HG03378 (cell line): ENCODE measurements at regions not wholly inside any gene's neighbourhood (a gene's known extent, or its start where the extent isn't known, plus 50 kb on each side); places are given as distances from the start of the nearest gene placed in this dataset.

ENCODE experiments used
- ATAC-seq: cut with Tn5 transposase; IDR thresholded peaks from one replicate; pipeline ENCODE4 v1.9.1; 2021; ENCODE audit warnings: mild to moderate bottlenecking, moderate library complexity; ENCODE audit not compliant: unreplicated experiment

DNA sequence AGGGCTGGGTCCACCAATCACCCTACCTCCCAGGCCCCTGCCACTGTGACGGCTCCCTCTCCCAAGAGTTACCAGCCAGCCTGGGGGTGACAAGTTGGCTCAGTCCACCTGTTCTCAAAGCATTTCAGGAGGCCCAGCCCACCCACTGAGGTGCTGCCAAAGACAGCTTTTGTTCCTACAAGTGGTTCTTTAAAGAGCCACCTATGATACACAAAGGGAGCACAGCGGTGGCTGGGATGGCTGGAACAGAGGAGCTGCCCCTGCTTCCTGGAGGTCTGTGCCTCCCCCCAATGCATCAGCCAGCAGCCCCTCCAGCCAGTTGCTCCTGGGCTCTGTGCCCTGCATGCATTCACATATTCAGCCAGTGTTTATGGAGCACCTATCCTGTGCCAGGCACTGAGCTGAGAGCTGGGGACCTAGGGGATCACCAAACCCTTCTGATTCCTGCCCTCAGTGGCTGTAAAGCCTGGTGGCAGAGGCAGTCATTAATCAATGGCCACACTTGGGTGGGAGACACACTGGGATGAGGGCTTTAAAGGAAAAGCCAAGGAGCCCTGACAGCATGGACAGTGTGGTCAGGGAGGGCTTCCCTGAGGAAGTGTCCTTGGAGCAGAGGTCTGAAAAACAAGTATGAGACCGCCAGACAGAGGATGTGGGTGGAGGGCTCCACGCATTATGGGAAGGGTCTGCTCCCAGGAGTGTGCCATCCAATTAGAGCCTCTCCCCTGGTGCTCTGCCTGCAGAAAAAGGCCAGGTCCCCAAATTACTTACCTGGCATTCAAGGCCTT lies 107.1 kb upstream of the LINGO1 start:
- ATAC-seq: no peak

DNA sequence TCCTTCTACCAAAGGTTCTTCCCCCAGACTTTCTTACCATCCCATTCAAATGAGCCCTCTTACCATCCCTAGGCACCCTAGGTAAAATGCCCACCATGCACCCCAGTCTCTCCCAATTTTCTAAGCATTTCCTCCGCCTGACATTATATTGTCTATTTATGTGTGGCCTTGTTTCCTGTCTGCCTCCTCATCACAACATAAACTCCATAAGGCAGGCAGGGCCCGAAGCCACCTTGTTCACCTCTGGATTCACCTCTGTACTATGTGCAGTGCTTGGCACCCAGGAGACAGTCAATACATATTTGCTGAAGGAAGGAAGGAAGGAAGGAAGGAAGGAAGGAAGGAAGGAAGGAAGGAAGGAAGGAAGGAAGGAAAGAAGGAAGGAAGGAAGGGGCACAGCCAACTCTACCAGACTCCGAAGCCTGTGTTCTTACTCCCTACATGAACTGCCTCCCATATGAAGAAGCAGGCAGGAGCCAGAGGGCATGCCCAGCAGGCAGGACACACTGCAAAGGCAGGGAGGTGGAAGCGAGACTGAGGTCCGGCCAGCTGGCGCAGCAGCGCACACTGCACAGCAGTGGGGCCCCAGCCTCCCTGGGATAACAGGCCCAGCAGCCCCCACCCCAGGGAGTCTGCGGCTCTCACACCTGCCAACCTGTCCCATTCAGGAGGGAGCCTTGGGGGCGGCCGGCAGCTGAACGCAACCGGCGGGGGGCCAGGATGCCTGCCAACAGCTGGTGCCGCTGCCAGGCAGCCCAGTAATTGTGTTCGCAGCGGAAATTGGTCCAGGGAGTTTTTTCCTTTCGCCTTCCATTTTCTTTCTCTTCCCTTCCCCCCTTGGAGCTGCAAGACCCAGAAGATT lies 106.0 kb upstream of the LINGO1 start:
- no peak for ATAC-seq

DNA sequence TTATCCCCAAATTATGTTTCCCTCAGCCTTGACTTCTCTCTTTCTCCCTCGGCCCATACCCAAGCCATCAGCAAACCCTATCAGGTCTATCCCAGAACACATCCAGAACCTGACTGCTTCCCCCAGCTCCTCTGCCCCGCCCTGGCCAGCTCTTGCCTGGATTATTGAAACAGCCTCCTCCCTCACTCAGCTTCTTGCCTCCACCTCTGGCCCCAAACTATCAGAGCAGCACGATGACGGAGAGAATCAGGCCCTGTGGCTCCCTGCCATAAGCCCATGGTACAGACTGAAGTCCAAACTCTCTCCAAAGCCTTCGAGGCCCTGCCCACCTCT lies 105.3 kb upstream of the LINGO1 start:
- no peak for ATAC-seq

GRCh38 chr15:77737238-77738037 lies 104.7 kb upstream of the LINGO1 start:
- no peak for ATAC-seq

DNA sequence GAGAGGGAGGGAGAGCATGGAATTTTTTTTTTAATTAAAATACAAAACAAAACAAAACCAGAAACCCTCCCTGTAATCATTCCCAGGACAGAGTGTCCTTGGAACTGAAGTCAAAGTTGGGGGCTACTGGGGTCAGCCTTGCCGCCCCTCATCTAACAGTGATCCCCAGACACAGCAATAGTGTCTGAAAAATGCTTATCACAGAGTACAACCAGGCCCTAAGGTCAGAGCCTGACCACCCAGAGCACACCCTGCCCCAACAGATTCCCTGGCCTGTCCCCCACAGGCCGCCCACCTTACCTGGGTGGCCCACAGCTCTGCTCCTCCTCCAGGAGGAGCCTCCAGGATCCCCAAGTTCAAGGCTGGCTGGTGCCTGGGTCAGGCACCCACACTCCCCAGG lies 101.6 kb upstream of the LINGO1 start:
- no peak for ATAC-seq

DNA sequence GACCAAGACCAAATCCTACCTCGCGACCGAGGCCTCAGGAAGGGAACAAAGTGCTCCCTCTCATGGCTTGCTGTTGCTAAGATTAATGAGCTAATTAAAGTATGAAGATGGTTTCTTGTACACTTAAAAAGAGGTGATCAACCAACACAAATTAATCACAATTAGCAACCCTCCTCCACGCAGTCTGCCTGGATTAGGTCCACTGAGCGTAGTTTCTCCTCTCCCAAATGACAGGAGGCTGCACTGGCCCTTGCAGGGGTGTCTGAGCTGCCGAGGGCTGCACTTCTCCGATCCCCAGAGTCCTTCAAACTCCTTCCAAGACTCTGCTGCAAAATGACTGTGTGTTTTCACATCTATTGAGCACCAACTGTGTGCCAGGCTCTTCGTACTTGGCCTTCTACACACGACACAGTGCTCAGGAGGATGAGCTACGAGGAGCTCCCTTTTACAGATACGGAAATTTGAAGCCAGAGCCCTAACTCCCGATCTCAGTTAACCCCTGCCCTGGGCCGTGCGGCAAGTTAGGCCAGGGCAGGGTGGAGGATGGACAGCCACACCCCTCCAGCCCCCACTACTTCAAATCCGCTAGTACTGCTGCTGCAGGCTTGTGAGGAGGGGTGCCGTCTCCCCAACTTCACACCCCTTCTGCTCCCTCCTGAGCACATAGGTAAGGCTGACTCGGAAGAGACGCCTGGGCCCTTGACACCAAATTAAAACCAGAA lies 101.0 kb upstream of the LINGO1 start:
- ATAC-seq: no peak

GRCh38 chr15:77732514-77733335 lies 100.0 kb upstream of the LINGO1 start:
- ATAC-seq: no peak

DNA sequence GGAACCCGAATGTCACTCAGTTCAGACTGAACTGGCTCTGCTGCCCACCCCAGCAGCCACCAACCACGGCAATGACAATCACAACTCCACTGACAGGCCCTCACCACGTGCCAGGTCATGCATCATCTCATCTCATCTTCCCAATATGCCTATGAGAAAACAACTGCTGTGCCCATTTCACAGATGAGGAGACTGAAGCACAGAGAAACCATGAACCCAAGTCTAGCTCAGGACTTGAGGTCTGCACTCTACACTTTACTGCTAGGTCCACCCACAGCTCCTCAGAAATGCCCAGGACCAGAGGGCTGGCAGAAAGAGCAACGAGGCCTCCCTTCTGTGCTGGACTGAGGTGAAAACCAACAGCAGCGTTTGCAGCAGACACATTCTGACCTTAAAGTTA lies 99.2 kb upstream of the LINGO1 start:
- no peak for ATAC-seq

DNA sequence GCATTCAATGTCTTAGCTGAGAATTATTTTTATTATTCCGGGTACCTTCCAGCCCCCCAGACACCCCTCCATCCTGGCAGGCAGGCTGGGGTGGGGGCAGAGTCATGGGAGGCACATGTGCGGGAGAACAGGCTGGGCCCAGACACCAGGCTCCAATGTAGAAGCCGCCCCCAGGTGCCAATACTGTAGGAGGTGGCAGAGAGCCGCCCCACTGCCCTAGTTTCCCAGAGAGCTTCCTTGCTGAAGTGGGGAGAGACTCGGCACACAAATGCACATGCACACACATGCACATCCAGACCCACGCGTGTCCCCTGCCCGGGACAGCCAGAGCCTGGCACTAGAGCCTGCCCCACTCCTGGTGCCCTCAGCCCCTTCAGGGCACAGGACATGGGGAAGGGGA lies 98.4 kb upstream of the LINGO1 start:
- ATAC-seq: no peak

GRCh38 chr15:77727635-77728304 lies 95.1 kb upstream of the LINGO1 start:
- ATAC-seq: no peak

DNA sequence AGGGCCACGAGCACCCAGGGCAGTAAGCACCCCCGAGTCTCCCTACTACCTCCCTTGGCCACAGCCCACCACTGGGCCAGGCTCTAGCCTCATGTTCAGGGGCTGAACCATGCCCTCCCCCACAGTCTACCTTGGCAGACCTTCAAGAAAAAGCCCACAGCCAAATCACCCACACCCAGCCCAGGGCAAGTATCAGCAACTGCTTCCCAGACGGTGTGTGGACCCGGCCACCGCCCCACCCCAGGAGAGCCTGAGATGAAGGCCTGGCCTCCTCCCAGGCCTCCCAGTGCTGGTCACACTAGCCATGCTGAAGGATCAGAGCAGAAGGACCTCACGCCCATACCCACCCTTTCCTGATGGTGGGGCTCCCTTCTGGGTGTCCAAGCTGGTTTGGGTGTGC lies 92.0 kb upstream of the LINGO1 start:
- no peak for ATAC-seq

- ATAC-seq: no peak
Observed at GRCh38 chr15:77723756-77724155, 91.0 kb upstream of the LINGO1 start.

DNA sequence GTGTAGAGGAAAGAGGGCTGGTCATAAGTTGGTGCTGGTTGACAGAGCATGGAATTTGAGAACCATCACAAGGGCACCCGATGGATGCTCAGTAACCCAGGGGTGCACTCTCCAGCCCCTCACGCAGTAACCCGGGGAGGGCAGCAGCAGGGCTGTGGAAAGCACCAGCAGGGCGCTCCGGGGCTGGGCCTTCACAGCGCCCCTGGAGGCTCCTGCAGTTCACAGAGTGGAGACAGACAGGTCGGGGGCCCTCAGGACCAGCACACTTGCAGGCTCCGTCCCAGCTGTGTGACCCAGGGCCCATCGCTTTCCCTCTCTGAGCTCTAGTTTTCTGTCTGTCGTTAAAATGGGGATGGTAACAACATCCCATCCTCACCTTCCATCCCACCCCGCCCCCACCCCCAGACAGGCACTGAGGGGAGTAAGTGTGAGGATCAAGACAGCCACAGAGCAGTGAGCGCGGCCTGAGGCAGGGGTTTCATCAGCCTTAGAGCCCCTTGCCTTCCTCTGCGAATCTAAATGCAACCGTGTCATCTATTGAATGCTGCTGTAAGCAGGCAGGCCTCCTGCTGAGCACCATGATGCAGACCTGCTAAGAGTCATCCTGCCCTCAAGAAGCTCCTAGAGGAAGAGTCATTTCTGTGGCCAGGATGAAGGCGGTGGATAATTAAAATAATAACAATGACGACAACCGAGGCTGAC lies 90.2 kb upstream of the LINGO1 start:
- no peak for ATAC-seq

- no peak for ATAC-seq
Observed at GRCh38 chr15:77721963-77722362, 89.3 kb upstream of the LINGO1 start.

- no peak for ATAC-seq
Observed at GRCh38 chr15:77720655-77721054, 87.9 kb upstream of the LINGO1 start.

- ATAC-seq: no peak
Observed at GRCh38 chr15:77720173-77720572, 87.5 kb upstream of the LINGO1 start.

GRCh38 chr15:77719450-77719849 lies 86.7 kb upstream of the LINGO1 start:
- no peak for ATAC-seq

GRCh38 chr15:77717333-77717990 lies 84.8 kb upstream of the LINGO1 start:
- ATAC-seq: no peak
